PC-3 (cell line): ENCODE measurements at regions not wholly inside any gene's neighbourhood (a gene's known extent, or its start where the extent isn't known, plus 50 kb on each side); places are given as distances from the start of the nearest gene placed in this dataset.

Experiments used
- ATAC-seq: fragments of 200-7000 bp; cut with Tn5 transposase; 2 replicates; pipeline ENCODE4 v1.9.1; 2020; ENCODE audit warnings: mild to moderate bottlenecking, moderate library complexity
- BruUV-seq: library from RNA; stranded (reverse); fragments of 400-500 nt; replicated peaks from 2 replicates; lab custom pipeline; 2021; lab: Mats Ljungman, UMichigan
- CTCF ChIA-PET: fragments of 300-600 bp; sonication (Branson Sonifier 250); formaldehyde crosslinking; loops from one replicate; lab custom pipeline; 2022; ENCODE audit warnings: antibody characterized with exemption; lab: Charles Lee
- POLR2A ChIA-PET: fragments of 300-600 bp; sonication (Branson Sonifier 250); formaldehyde crosslinking; loops from one replicate; lab custom pipeline; 2022; ENCODE audit warnings: antibody characterized with exemption; ENCODE audit not compliant: unreplicated experiment; lab: Charles Lee
- DNase-seq: peaks from one replicate; pipeline ENCODE4 v3.0.0-alpha.2; 2015
- H2AFZ ChIP-seq: fragments of 300-600 bp; sonication (generic); 2 replicates; pipeline ENCODE4 v1.6.0; 2016; ENCODE audit warnings: antibody characterized with exemption, low read length
- H3F3A ChIP-seq: fragments of 300-600 bp; sonication (generic); one replicate; pipeline ENCODE4 v1.6.0; 2017; ENCODE audit warnings: antibody characterized with exemption, low read length, control low read depth, mild to moderate bottlenecking; ENCODE audit not compliant: unreplicated experiment
- H3K27ac ChIP-seq: fragments of 300-600 bp; sonication (generic); 2 replicates; pipeline ENCODE4 v1.5.1; 2016; ENCODE audit warnings: mild to moderate bottlenecking, low read length
- H3K27me3 ChIP-seq: fragments of 300-600 bp; sonication (generic); 2 replicates; pipeline ENCODE4 v1.6.1; 2016; ENCODE audit warnings: low read length, mixed read lengths
- H3K36me3 ChIP-seq: fragments of 300-600 bp; sonication (generic); 2 replicates; pipeline ENCODE4 v1.6.1; 2016; ENCODE audit warnings: low read depth, mixed run types, low read length, mixed read lengths
- H3K4me1 ChIP-seq: fragments of 300-600 bp; sonication (generic); 2 replicates; pipeline ENCODE4 v1.5.1; 2016; ENCODE audit warnings: low read length; ENCODE audit not compliant: insufficient read depth
- H3K4me2 ChIP-seq: fragments of 300-600 bp; sonication (generic); 2 replicates; pipeline ENCODE4 v1.6.0; 2016; ENCODE audit warnings: low read length
- H3K4me3 ChIP-seq: fragments of 300-600 bp; sonication (generic); 2 replicates; pipeline ENCODE4 v1.5.1; 2016; ENCODE audit warnings: mild to moderate bottlenecking, low read length, mixed read lengths
- H3K79me2 ChIP-seq: fragments of 300-600 bp; sonication (generic); 2 replicates; pipeline ENCODE4 v1.6.1; 2017; ENCODE audit warnings: low read length, mixed read lengths
- H3K9ac ChIP-seq: fragments of 300-600 bp; sonication (generic); 2 replicates; pipeline ENCODE4 v1.6.0; 2016; ENCODE audit warnings: mild to moderate bottlenecking, low read length
- H3K9me2 ChIP-seq: fragments of 300-600 bp; sonication (generic); replicated peaks from 2 replicates; pipeline ENCODE4 v1.6.1; 2016; ENCODE audit warnings: mixed run types, low read length, mixed read lengths
- H3K9me3 ChIP-seq: fragments of 300-600 bp; sonication (generic); 2 replicates; pipeline ENCODE4 v1.6.1; 2016; ENCODE audit warnings: low read length, mixed read lengths
- H4K20me1 ChIP-seq: fragments of 300-600 bp; sonication (generic); 2 replicates; pipeline ENCODE4 v1.6.1; 2016; ENCODE audit warnings: low read length, mixed read lengths
- EZH2 ChIP-seq: fragments of 300-600 bp; sonication (generic); IDR thresholded peaks from one replicate; pipeline ENCODE4 v1.6.1; 2017; ENCODE audit warnings: antibody characterized with exemption, mild to moderate bottlenecking, low read length; ENCODE audit not compliant: unreplicated experiment
- EZH2phosphoT487 ChIP-seq: fragments of 300-600 bp; sonication (generic); IDR thresholded peaks from 2 replicates; pipeline ENCODE4 v1.6.1; 2018; ENCODE audit warnings: mild to moderate bottlenecking, antibody characterized with exemption, low read length, borderline replicate concordance
- intact Hi-C: fragments of 100-400 bp; cut with micrococcal nuclease; formaldehyde crosslinking; loops from 2 replicates; pipeline ENCODE4 v1.9.0; 2023
- TF ChIP-seq, protein P1 (sequence below): fragments of 300-600 bp; sonication (generic); conservative IDR thresholded peaks from 2 replicates; pipeline ENCODE4 v1.5.1; 2017; ENCODE audit warnings: antibody characterized with exemption, low read depth, mild to moderate bottlenecking, low read length

- Histone ChIP-seq H3K4me2 (no peak overlapping the region), H3K9ac (no peak overlapping the region), H3K4me3 (no peak overlapping the region), H3K4me1 (no peaks in the 10 kb centered on the region), H2AFZ (peak overlapping the region; percentile 21; the same call in 1 of the 2 replicates), H3K79me2 (no peaks in the 10 kb centered on the region), H3K36me3 (no peaks in the 10 kb centered on the region), H3K9me3 (no peaks in the 10 kb centered on the region), H3K27me3 (no peaks in the 10 kb centered on the region), H4K20me1 (no peaks in the 10 kb centered on the region), H3K9me2 (no peaks in the 10 kb centered on the region), H3K27ac (no peak overlapping the region), H3F3A (no peaks in the 10 kb centered on the region)
- intact Hi-C loops, result no loop called here
- ChIA-PET POLR2A (interaction anchor here (0.8 kb wide), 1 partner anchor 117 kb away, joined by 10 read pairs; no protein-coding TSS in a partner anchor), CTCF (no interaction called here)
- TF ChIP-seq EZH2, result no peak
- TF ChIP-seq EZH2phosphoT487, result no peak
- TF ChIP-seq, protein P1, sequence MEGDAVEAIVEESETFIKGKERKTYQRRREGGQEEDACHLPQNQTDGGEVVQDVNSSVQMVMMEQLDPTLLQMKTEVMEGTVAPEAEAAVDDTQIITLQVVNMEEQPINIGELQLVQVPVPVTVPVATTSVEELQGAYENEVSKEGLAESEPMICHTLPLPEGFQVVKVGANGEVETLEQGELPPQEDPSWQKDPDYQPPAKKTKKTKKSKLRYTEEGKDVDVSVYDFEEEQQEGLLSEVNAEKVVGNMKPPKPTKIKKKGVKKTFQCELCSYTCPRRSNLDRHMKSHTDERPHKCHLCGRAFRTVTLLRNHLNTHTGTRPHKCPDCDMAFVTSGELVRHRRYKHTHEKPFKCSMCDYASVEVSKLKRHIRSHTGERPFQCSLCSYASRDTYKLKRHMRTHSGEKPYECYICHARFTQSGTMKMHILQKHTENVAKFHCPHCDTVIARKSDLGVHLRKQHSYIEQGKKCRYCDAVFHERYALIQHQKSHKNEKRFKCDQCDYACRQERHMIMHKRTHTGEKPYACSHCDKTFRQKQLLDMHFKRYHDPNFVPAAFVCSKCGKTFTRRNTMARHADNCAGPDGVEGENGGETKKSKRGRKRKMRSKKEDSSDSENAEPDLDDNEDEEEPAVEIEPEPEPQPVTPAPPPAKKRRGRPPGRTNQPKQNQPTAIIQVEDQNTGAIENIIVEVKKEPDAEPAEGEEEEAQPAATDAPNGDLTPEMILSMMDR, result no peak
- no TSS peak for BruUV-seq
- ATAC-seq (no peak), DNase-seq (no peak)
These were observed 228.1 kb downstream of the PRL start for GRCh38 chr6:22068561-22069305.

GRCh38 chr6:22069306-22069800 lies 227.5 kb downstream of the PRL start:
- Histone ChIP-seq H4K20me1 (no peaks in the 10 kb centered on the region), H3K36me3 (no peaks in the 10 kb centered on the region), H3K27me3 (no peaks in the 10 kb centered on the region), H3K9ac (no peak overlapping the region), H3K27ac (no peak overlapping the region), H3K79me2 (no peaks in the 10 kb centered on the region), H3K4me2 (no peak overlapping the region), H3F3A (no peaks in the 10 kb centered on the region), H3K4me3 (no peak overlapping the region), H2AFZ (peak overlapping the region; percentile 21; the same call in 1 of the 2 replicates), H3K9me2 (no peaks in the 10 kb centered on the region), H3K9me3 (no peaks in the 10 kb centered on the region), H3K4me1 (no peaks in the 10 kb centered on the region)
- TF ChIP-seq EZH2phosphoT487 (no peak), EZH2 (no peak)
- TF ChIP-seq, protein P1, result no peak
- intact Hi-C loops, result no loop called here
- BruUV-seq, result no TSS peak
- no peak for DNase-seq
- ChIA-PET CTCF (no interaction called here), POLR2A (no interaction called here)
- no peak for ATAC-seq
